Skeletal muscle tissue (tissue), 3 donors: ENCODE measurements at regions not wholly inside any gene's neighbourhood (a gene's known extent, or its start where the extent isn't known, plus 50 kb on each side); places are given as distances from the start of the nearest gene placed in this dataset.

ENCODE experiments used
- H3K27ac ChIP-seq: one replicate; pipeline ENCODE4 v1.7.0; 2013; ENCODE audit warnings: mild to moderate bottlenecking, low read depth, low read length, inconsistent platforms
- H3K27me3 ChIP-seq, 3 donors: one replicate each; pipeline ENCODE4 v1.7.0; 2013; ENCODE audit warnings: low read length in 3 of 3; ENCODE audit not compliant: control insufficient read depth in 3 of 3, insufficient read depth in 3 of 3
- H3K36me3 ChIP-seq, 3 donors: one replicate each; pipeline ENCODE4 v1.7.0; 2013; ENCODE audit warnings: low read length in 3 of 3; ENCODE audit not compliant: control insufficient read depth in 3 of 3, insufficient read depth in 3 of 3
- H3K4me1 ChIP-seq, 3 donors: one replicate each; pipeline ENCODE4 v1.7.0; 2013; ENCODE audit warnings: low read length in 3 of 3, mild to moderate bottlenecking in 3 of 3; ENCODE audit not compliant: control insufficient read depth in 3 of 3, insufficient read depth in 3 of 3
- H3K4me3 ChIP-seq, 3 donors: one replicate each; pipeline ENCODE4 v1.7.0; 2013; ENCODE audit warnings: low read length in 3 of 3
- H3K9ac ChIP-seq, 3 donors: one replicate each; pipeline ENCODE4 v1.7.0; 2013; ENCODE audit warnings: low read length in 3 of 3, mild to moderate bottlenecking in 3 of 3, moderate library complexity in 2 of 3, low read depth in 1 of 3
- H3K9me3 ChIP-seq, 3 donors: one replicate each; pipeline ENCODE4 v1.7.0; 2013; ENCODE audit warnings: low read length in 3 of 3; ENCODE audit not compliant: control insufficient read depth in 3 of 3
- donor health status: Osteomylitis.

- H3K9me3 ChIP-seq, result no peaks in the 10 kb centered on the region
- H3K4me1 ChIP-seq, result peaks cover 2 to 5% (median 4%) of the 10 kb centered on the region in 3 donors
- no peaks in the 10 kb centered on the region for H3K36me3 ChIP-seq
- peaks cover 0 to 14% (median 11%) of the 10 kb centered on the region in 3 donors for H3K27me3 ChIP-seq
- no peak overlapping the region for H3K4me3 ChIP-seq
- H3K27ac ChIP-seq, result no peak overlapping the region
- no peak overlapping the region for H3K9ac ChIP-seq
Observed at GRCh38 chr22:27377501-27378295, 423.9 kb downstream of the MN1 start.

- Histone ChIP-seq H3K27me3 (peaks cover 0 to 19% (median 11%) of the 10 kb centered on the region in 3 donors), H3K4me3 (no peak overlapping the region), H3K9ac (no peak overlapping the region), H3K36me3 (no peaks in the 10 kb centered on the region), H3K4me1 (peaks cover 2 to 5% (median 4%) of the 10 kb centered on the region in 3 donors), H3K27ac (no peak overlapping the region), H3K9me3 (no peaks in the 10 kb centered on the region)
Observed at GRCh38 chr22:27378311-27378800, 423.2 kb downstream of the MN1 start.

DNA sequence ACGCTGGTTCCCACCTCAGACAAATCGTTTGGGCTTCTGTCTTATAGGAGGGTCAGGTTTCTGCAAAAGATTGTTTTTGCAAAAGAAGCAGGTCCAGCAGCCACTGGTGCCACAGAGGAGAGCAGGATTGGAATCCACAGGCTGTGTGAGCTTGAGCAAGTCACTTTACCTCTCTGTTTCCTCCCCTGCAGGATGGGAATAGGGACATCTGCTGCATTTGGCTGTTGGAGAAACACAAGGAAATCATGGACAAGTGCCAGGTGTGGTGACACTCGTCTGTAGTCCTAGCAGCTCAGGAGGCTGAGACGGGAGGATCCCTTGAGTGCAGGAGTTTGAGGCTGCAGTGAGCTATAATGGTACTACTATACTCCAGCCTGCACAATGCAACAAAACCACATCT is 422.6 kb downstream of the MN1 start:
- Histone ChIP-seq H3K4me3 (no peak overlapping the region), H3K9me3 (no peaks in the 10 kb centered on the region), H3K27me3 (peaks cover 0 to 22% (median 11%) of the 10 kb centered on the region in 3 donors), H3K36me3 (no peaks in the 10 kb centered on the region), H3K9ac (no peak overlapping the region), H3K4me1 (peaks cover 2 to 5% (median 4%) of the 10 kb centered on the region in 3 donors), H3K27ac (no peak overlapping the region)

DNA sequence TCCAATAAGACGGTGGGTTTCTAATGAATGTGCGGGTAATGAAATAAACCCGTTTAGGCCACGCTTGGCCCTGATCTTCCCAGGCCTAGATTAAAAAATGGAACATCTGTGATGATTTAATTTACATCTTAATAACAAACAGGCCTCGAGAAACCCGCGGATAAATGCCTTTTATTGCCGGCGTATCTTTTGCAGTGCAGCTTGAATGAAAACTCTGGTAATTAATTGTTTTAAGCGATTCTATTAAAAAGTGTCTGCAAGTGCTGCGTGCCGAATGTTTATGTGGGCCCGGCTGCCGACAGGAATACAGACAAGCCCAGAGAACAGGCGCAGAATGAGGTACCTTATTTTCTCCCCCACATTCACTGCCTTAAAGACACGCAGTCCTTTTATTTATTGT is 420.7 kb downstream of the MN1 start:
- Histone ChIP-seq H3K27ac (no peak overlapping the region), H3K27me3 (peaks cover 2 to 33% (median 14%) of the 10 kb centered on the region in 3 donors), H3K36me3 (no peaks in the 10 kb centered on the region), H3K4me3 (no peak overlapping the region), H3K4me1 (peaks cover 2 to 5% (median 4%) of the 10 kb centered on the region in 3 donors), H3K9me3 (no peaks in the 10 kb centered on the region), H3K9ac (no peak overlapping the region)

DNA sequence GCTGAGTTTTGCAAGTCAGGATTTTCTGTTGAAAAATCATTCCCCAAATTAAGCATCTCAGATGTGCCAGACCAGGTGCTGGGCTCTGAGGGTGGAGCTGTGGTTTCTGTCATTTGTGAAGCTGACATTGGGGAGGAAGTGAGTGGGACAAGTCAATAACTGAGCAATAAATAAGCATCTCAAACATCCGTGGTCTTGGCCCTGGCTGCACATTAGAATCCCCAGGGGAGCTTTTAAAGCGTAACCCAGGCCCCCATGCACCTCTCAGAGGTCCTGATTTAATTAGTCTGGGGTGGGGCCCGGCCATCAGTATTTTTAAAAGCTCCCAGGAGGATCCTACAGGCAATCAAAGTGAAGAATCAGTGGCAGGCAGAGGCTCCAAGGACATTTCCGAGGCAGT is 420.0 kb downstream of the MN1 start:
- Histone ChIP-seq H3K4me3 (no peak overlapping the region), H3K4me1 (peaks cover 2 to 5% (median 4%) of the 10 kb centered on the region in 3 donors), H3K9ac (no peak overlapping the region), H3K9me3 (no peaks in the 10 kb centered on the region), H3K27ac (no peak overlapping the region), H3K27me3 (peaks cover 6 to 40% (median 14%) of the 10 kb centered on the region in 3 donors), H3K36me3 (no peaks in the 10 kb centered on the region)

GRCh38 chr22:27381960-27382742 is 419.4 kb downstream of the MN1 start:
- H3K27me3 ChIP-seq, result peaks cover 6 to 40% (median 14%) of the 10 kb centered on the region in 3 donors
- H3K36me3 ChIP-seq, result no peaks in the 10 kb centered on the region
- H3K4me1 ChIP-seq, result peaks cover 2 to 5% (median 4%) of the 10 kb centered on the region in 3 donors
- H3K9me3 ChIP-seq, result no peaks in the 10 kb centered on the region
- H3K4me3 ChIP-seq, result no peak overlapping the region
- H3K9ac ChIP-seq, result no peak overlapping the region
- H3K27ac ChIP-seq, result no peak overlapping the region

GRCh38 chr22:27382947-27383346 is 418.6 kb downstream of the MN1 start:
- Histone ChIP-seq H3K27me3 (peaks cover 6 to 45% (median 18%) of the 10 kb centered on the region in 3 donors), H3K9ac (no peak overlapping the region)

GRCh38 chr22:27383896-27384295 is 417.7 kb downstream of the MN1 start:
- Histone ChIP-seq H3K36me3 (no peaks in the 10 kb centered on the region), H3K4me1 (no peaks in the 10 kb centered on the region), H3K27ac (no peak overlapping the region), H3K4me3 (no peak overlapping the region), H3K27me3 (peaks cover 12 to 46% (median 24%) of the 10 kb centered on the region in 3 donors), H3K9me3 (no peaks in the 10 kb centered on the region), H3K9ac (no peak overlapping the region)

More at GRCh38 chr22:27382947-27383346, 418.6 kb downstream of the MN1 start:
- H3K4me1 ChIP-seq, result peaks cover 0 to 2% (median under 1%) of the 10 kb centered on the region in 3 donors
- H3K36me3 ChIP-seq, result no peaks in the 10 kb centered on the region
- no peak overlapping the region for H3K4me3 ChIP-seq
- H3K27ac ChIP-seq, result no peak overlapping the region
- H3K9me3 ChIP-seq, result no peaks in the 10 kb centered on the region

GRCh38 chr22:27385261-27385998 is 416.1 kb downstream of the MN1 start:
- Histone ChIP-seq H3K9me3 (no peaks in the 10 kb centered on the region), H3K27me3 (peaks cover 16 to 51% (median 31%) of the 10 kb centered on the region in 3 donors), H3K27ac (no peak overlapping the region), H3K4me1 (no peaks in the 10 kb centered on the region), H3K36me3 (no peaks in the 10 kb centered on the region), H3K4me3 (no peak overlapping the region), H3K9ac (no peak overlapping the region)
